GM06990 (cell line): ENCODE measurements at regions not wholly inside any gene's neighbourhood (a gene's known extent, or its start where the extent isn't known, plus 50 kb on each side); places are given as distances from the start of the nearest gene placed in this dataset.

ENCODE experiments used
- DNase-seq: peaks from one replicate; pipeline ENCODE4 v3.0.0-alpha.2; 2011; ENCODE audit not compliant: insufficient read length; ENCODE audit errors: extremely low read depth
- H3K27me3 ChIP-seq: replicated peaks from 2 replicates; pipeline ENCODE4 v1.6.0; 2011; ENCODE audit warnings: low read length; ENCODE audit not compliant: control insufficient read depth, insufficient read depth
- H3K36me3 ChIP-seq: 2 replicates; pipeline ENCODE4 v1.5.1; 2011; ENCODE audit warnings: low read length; ENCODE audit not compliant: control insufficient read depth, insufficient read depth
- H3K4me3 ChIP-seq: replicated peaks from 2 replicates; pipeline ENCODE4 v1.5.1; 2011; ENCODE audit warnings: low read depth, mild to moderate bottlenecking, control low read depth, low read length
- CTCF ChIP-seq: IDR thresholded peaks from 2 replicates; pipeline ENCODE4 v1.5.1; 2011; ENCODE audit warnings: low read length, control low read depth, mild to moderate bottlenecking, inconsistent platforms; ENCODE audit not compliant: insufficient read depth, poor library complexity, severe bottlenecking

DNA sequence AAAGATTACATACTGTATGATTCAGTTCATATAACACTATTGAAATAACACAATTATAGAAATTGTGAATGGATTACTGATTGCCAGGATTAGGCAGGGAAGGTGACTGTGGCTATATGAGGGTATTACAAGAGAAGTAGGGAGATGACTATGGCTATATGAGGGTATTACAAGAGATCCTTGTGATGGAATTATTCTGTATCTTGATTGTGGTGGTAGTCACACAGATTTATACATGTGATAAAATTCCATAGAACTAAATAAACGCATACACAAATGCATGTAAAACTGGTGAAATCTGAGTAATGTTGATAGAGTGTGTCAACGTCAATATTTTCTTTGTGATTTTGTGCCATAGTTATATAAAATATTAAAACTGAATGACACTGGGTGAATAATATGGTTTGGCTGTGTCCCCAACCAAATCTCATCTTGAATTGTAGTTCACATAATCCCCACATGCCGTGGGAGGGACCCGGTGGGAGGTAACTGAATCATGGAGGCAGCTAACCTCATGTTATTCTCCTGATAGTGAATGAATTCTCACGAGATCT is 615.6 kb upstream of the PKN2 start:
- TF ChIP-seq CTCF: no peak
- DNase-seq: no peak
- Histone ChIP-seq H3K27me3 (no peaks in the 10 kb centered on the region), H3K36me3 (no peaks in the 10 kb centered on the region), H3K4me3 (no peak overlapping the region)

DNA sequence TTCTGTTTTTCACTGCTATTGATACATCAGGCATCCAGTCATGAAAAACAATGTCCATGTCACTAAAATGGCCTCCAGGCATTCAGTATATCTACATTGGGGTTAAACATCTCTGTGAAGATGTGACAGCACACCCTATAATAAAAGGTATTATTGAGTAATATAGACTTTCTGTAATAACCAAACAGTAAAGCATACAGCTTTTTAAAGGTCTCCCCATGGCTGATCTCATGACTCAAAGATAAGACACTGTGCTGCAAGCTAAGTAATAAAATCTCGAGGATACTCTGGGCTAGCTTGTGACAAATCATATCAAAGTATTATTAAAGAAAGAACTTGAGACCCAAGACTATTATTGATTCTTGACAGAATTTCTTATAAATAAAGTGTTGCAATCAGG is 613.1 kb upstream of the PKN2 start:
- no peak for TF ChIP-seq CTCF
- Histone ChIP-seq H3K36me3 (no peaks in the 10 kb centered on the region), H3K27me3 (no peaks in the 10 kb centered on the region), H3K4me3 (no peak overlapping the region)
- DNase-seq: no peak

DNA sequence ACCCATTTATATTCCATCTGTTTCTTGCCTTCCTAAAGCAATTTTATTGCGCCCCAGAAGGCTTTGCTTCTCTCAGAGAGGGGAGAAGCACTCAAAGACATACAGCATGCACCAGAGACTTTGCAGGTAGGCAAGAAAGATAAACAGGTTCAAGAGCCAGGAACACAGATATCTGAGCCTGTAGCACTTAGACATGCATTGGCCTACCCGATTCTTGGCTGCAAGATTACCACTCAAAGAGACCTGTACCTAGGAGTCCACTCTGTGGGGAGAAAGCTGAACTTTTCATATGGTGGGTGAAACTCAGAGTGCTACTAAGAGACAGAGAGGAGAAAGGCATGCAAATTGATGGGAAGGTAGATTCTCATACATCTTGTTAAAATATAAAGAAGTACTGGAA is 609.4 kb upstream of the PKN2 start:
- Histone ChIP-seq H3K4me3 (no peak overlapping the region), H3K36me3 (no peaks in the 10 kb centered on the region), H3K27me3 (no peaks in the 10 kb centered on the region)
- no peak for DNase-seq
- no peak for TF ChIP-seq CTCF

DNA sequence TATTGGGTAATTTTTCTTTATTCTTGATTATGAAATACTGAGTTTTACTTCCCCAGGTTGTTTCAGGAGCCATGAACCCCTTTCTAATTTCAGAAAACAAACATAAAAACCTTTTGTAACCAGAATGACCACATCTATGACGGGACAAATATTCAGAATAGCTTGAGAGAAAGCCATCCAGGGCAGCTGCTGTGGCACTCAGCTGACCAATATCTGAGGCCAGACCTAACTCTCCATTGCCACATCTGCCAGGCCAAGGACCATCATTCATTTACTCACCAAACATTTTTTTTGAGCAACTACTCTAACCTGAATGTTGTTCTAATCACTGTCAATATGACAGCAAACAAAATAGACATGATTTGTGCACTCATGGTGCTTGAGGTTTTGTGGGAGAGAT is 608.3 kb upstream of the PKN2 start:
- Histone ChIP-seq H3K27me3 (no peaks in the 10 kb centered on the region), H3K4me3 (no peak overlapping the region), H3K36me3 (no peaks in the 10 kb centered on the region)
- no peak for DNase-seq
- TF ChIP-seq CTCF: no peak

DNA sequence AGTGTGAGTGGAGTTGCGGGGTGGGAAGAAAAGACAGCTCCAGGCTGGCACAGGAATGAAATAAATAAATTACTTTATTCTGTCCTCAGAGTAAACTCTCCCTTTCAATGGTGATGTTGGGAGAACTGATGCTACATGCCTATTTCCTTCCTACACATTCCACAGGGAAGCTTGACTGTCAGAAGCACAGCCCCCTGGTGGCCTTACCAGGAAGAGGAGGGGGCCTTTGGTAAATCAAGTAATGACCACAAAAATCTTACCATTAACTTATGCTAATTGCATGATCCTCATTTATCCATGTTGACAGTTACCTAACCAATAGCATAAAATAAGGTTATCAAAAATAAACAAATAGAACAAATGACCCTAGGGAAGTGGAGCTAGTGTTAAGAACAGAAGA is 605.0 kb upstream of the PKN2 start:
- no peak for DNase-seq
- Histone ChIP-seq H3K4me3 (no peak overlapping the region), H3K27me3 (no peaks in the 10 kb centered on the region), H3K36me3 (no peaks in the 10 kb centered on the region)
- TF ChIP-seq CTCF: peak; percentile 37

DNA sequence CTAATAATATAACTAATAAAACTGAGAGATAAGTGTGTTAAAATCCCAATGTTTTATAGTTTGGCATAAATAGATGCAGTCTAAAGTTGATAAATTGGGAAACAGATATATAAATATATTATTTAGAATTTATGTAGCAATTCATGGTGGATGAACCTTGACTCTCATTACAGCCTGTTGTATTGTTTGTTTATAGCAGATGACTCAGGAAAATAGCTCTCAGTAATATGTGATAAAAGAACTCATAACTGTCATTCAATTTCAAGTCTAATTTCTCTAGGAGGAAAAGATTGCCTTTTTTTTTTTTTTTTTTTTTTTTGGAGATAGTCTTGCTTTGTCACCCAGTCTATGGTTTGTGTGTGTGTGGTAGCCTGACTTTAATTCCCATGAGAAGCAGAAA is 603.2 kb upstream of the PKN2 start:
- no peak for TF ChIP-seq CTCF
- Histone ChIP-seq H3K36me3 (no peaks in the 10 kb centered on the region), H3K4me3 (no peak overlapping the region), H3K27me3 (no peaks in the 10 kb centered on the region)
- no peak for DNase-seq
